HepG2 (cell line): ENCODE measurements at regions not wholly inside any gene's neighbourhood (a gene's known extent, or its start where the extent isn't known, plus 50 kb on each side); places are given as distances from the start of the nearest gene placed in this dataset.

Experiments used
- ATAC-seq: fragments of 200-7000 bp; cut with Tn5 transposase; 3 replicates; pipeline ENCODE4 v1.9.1; 2020; ENCODE audit warnings: mild to moderate bottlenecking, moderate library complexity
- BruUV-seq: library from RNA; stranded (reverse); fragments of 400-500 nt; replicated peaks from 2 replicates; lab custom pipeline; 2021; lab: Mats Ljungman, UMichigan
- CTCF ChIA-PET: fragments of 300-600 bp; formaldehyde crosslinking; extraction: SDS; loops from one replicate; lab custom pipeline; 2021; ENCODE audit warnings: low total read pairs, inconsistent platforms, low intra/inter-chr PET ratio; lab: Yijun Ruan, JAX
- POLR2A ChIA-PET: fragments of 350-600 bp; sonication (Branson Sonifier 250); formaldehyde crosslinking; loops from one replicate; lab custom pipeline; 2020; ENCODE audit warnings: antibody characterized with exemption, inconsistent platforms; lab: Yijun Ruan, JAX
- DNase-seq: peaks from one replicate; pipeline ENCODE4 v3.0.0-alpha.2; 2015; ENCODE audit warnings: low spot score
- FAIRE-seq: peaks from 3 replicates; lab custom pipeline; 2011; peaks lifted over from hg19 to GRCh38; lab: Jason Lieb, UNC
- H2AFZ ChIP-seq: one replicate; pipeline ENCODE4 v1.6.1; 2011; ENCODE audit warnings: low read length, inconsistent platforms
- H3K27ac ChIP-seq: fragments of 300-600 bp; 3 replicates; pipeline ENCODE4 v1.8.0; 2011; ENCODE audit warnings: mixed run types, mild to moderate bottlenecking, mixed read lengths, low read length, inconsistent platforms; ENCODE audit not compliant: insufficient read depth; ENCODE audit errors: extremely low read length
- H3K27me3 ChIP-seq, 2 experiments: fragments of 200-600 bp in 1 of 2; 2 replicates in 1 of 2; 3 replicates in 1 of 2; pipeline versions ENCODE4 v1.6.0 to v1.8.0; 2011; ENCODE audit warnings: low read length in 2 of 2, mild to moderate bottlenecking in 2 of 2, moderate library complexity in 2 of 2, inconsistent platforms in 1 of 2; ENCODE audit not compliant: insufficient read depth in 2 of 2, control insufficient read depth in 1 of 2
- H3K36me3 ChIP-seq, 2 experiments: fragments of 200-600 bp in 1 of 2; replicated peaks in 1 of 2; 2 replicates in 1 of 2; 3 replicates in 1 of 2; pipeline versions ENCODE4 v1.5.1 to v1.8.0; 2011; ENCODE audit warnings: low read length in 2 of 2, inconsistent platforms in 1 of 2; ENCODE audit not compliant: insufficient read depth in 2 of 2, control insufficient read depth in 1 of 2
- H3K4me1 ChIP-seq: 2 replicates; pipeline ENCODE4 v1.5.1; 2012; ENCODE audit warnings: low read length, inconsistent platforms; ENCODE audit not compliant: insufficient read depth
- H3K4me2 ChIP-seq: 2 replicates; pipeline ENCODE4 v1.6.0; 2011; ENCODE audit warnings: low read depth, low read length, inconsistent platforms
- H3K4me3 ChIP-seq, 3 experiments: fragments of 200-600 bp in 1 of 3; sonication (generic), shearing (Covaris generic) in 1 of 3; replicated peaks in 1 of 3; 2 replicates each; pipeline ENCODE4 v1.5.1; 2011 to 2016; ENCODE audit warnings: low read length in 3 of 3, inconsistent platforms in 2 of 3, low read depth in 2 of 3, mild to moderate bottlenecking in 2 of 3, control low read depth in 1 of 3, mixed read lengths in 1 of 3; ENCODE audit not compliant: insufficient read depth in 1 of 3
- H3K79me2 ChIP-seq: one replicate; pipeline ENCODE4 v1.6.1; 2011; ENCODE audit warnings: low read length, inconsistent platforms; ENCODE audit not compliant: insufficient read depth
- H3K9ac ChIP-seq: 2 replicates; pipeline ENCODE4 v1.6.0; 2011; ENCODE audit warnings: mild to moderate bottlenecking, low read depth, low read length, inconsistent platforms; ENCODE audit not compliant: insufficient read depth
- H3K9me3 ChIP-seq: 2 replicates; pipeline ENCODE4 v1.5.1; 2012; ENCODE audit warnings: mild to moderate bottlenecking, low read length
- H4K20me1 ChIP-seq: 2 replicates; pipeline ENCODE4 v1.6.0; 2011; ENCODE audit warnings: inconsistent platforms, mild to moderate bottlenecking, low read length, moderate library complexity; ENCODE audit not compliant: insufficient read depth
- FOXO1 ChIP-seq: sonication (generic); formaldehyde crosslinking; IDR thresholded peaks from 2 replicates; pipeline ENCODE4 v1.4.0; 2020; ENCODE audit warnings: missing genetic modification reagents
- MIXL1 ChIP-seq: IDR thresholded peaks from 2 replicates; pipeline ENCODE4 v1.6.1; 2016
- TP53 ChIP-seq: sonication (generic); formaldehyde crosslinking; conservative IDR thresholded peaks from 2 replicates; pipeline ENCODE4 v1.4.0; 2020; ENCODE audit warnings: missing genetic modification reagents
- ZFP36L1 ChIP-seq: sonication (generic); formaldehyde crosslinking; IDR thresholded peaks from 2 replicates; pipeline ENCODE4 v1.8.0; 2022; ENCODE audit warnings: mild to moderate bottlenecking, missing genetic modification reagents, moderate library complexity
- ZNF468 ChIP-seq: sonication (generic); formaldehyde crosslinking; IDR thresholded peaks from 2 replicates; pipeline ENCODE4 v1.8.0; 2022; ENCODE audit warnings: mild to moderate bottlenecking, moderate library complexity, missing genetic modification reagents
- ZNF576 ChIP-seq: sonication (generic); formaldehyde crosslinking; IDR thresholded peaks from 2 replicates; pipeline ENCODE4 v1.4.0; 2020; ENCODE audit warnings: mild to moderate bottlenecking, missing genetic modification reagents
- ZNF766 ChIP-seq: sonication (generic); formaldehyde crosslinking; IDR thresholded peaks from 2 replicates; pipeline ENCODE4 v1.5.0; 2020; ENCODE audit warnings: missing genetic modification reagents, borderline replicate concordance
- in situ Hi-C: cut with HindIII; loops from 2 replicates; pipeline ENCODE4 v1.10.0; 2017; ENCODE audit warnings: low pct_unique_long_range_greater_than_20kb; ENCODE audit not compliant: extremely low pct_ligation_motif_present
- intact Hi-C: fragments of 100-400 bp; cut with micrococcal nuclease; formaldehyde crosslinking; loops from one replicate; pipeline ENCODE4 v1.10.0; 2022; ENCODE audit not compliant: unreplicated experiment
- TF ChIP-seq, protein P1 (sequence below): sonication (generic); formaldehyde crosslinking; IDR thresholded peaks from 2 replicates; pipeline ENCODE4 v1.4.0; 2020; ENCODE audit warnings: missing genetic modification reagents
- TF ChIP-seq, protein P2 (sequence below): sonication (generic); formaldehyde crosslinking; IDR thresholded peaks from 2 replicates; pipeline ENCODE4 v1.4.0; 2020; ENCODE audit warnings: mild to moderate bottlenecking, missing genetic modification reagents, borderline replicate concordance

DNA sequence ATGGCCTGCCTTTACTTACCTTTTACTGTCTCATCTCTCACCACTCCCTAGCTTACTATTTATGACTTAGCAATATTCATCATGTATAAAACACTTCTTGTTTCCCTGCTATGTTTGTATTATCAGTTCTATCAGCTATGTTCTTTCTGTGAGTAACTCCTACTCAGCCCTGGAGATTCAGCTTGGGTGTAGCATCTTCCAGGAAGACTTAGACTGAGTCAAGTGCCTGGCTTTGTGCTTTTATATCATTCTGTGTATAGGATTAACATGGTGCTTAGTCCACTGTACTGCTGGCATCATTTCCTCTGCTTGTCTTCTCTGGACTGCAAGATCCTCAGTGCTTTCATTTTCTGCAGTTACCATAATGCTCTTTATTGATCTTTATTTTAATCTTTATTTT lies 257.8 kb downstream of the BTBD3 start:
- in situ Hi-C loops = no loop called here
- CTCF ChIA-PET = no interaction called here
- no peak for FAIRE-seq

More for the DNA sequence above, 257.8 kb downstream of the BTBD3 start:
- Histone ChIP-seq H3K4me1 (no peaks in the 10 kb centered on the region), H3K9ac (no peak overlapping the region), H3K4me2 (no peak overlapping the region), H2AFZ (no peak overlapping the region), H3K27me3 (no peaks in the 10 kb centered on the region), H3K27ac (no peak overlapping the region), H3K79me2 (no peaks in the 10 kb centered on the region), H3K9me3 (peaks cover 81% of the 10 kb centered on the region), H3K36me3 (no peaks in the 10 kb centered on the region), H4K20me1 (no peaks in the 10 kb centered on the region), H3K4me3 (no peak overlapping the region)
- BruUV-seq = no TSS peak
- ATAC-seq (no peak), DNase-seq (no peak)
- intact Hi-C loops = no loop called here
- TF ChIP-seq TP53 (CRISPR knock-in tag) (no peak), ZNF766 (no peak), ZFP36L1 (CRISPR knock-in tag) (no peak), ZNF468 (no peak), ZNF576 (no peak), FOXO1 (CRISPR knock-in tag) (no peak), MIXL1 (CRISPR knock-in tag) (no peak)
- TF ChIP-seq, protein P1, sequence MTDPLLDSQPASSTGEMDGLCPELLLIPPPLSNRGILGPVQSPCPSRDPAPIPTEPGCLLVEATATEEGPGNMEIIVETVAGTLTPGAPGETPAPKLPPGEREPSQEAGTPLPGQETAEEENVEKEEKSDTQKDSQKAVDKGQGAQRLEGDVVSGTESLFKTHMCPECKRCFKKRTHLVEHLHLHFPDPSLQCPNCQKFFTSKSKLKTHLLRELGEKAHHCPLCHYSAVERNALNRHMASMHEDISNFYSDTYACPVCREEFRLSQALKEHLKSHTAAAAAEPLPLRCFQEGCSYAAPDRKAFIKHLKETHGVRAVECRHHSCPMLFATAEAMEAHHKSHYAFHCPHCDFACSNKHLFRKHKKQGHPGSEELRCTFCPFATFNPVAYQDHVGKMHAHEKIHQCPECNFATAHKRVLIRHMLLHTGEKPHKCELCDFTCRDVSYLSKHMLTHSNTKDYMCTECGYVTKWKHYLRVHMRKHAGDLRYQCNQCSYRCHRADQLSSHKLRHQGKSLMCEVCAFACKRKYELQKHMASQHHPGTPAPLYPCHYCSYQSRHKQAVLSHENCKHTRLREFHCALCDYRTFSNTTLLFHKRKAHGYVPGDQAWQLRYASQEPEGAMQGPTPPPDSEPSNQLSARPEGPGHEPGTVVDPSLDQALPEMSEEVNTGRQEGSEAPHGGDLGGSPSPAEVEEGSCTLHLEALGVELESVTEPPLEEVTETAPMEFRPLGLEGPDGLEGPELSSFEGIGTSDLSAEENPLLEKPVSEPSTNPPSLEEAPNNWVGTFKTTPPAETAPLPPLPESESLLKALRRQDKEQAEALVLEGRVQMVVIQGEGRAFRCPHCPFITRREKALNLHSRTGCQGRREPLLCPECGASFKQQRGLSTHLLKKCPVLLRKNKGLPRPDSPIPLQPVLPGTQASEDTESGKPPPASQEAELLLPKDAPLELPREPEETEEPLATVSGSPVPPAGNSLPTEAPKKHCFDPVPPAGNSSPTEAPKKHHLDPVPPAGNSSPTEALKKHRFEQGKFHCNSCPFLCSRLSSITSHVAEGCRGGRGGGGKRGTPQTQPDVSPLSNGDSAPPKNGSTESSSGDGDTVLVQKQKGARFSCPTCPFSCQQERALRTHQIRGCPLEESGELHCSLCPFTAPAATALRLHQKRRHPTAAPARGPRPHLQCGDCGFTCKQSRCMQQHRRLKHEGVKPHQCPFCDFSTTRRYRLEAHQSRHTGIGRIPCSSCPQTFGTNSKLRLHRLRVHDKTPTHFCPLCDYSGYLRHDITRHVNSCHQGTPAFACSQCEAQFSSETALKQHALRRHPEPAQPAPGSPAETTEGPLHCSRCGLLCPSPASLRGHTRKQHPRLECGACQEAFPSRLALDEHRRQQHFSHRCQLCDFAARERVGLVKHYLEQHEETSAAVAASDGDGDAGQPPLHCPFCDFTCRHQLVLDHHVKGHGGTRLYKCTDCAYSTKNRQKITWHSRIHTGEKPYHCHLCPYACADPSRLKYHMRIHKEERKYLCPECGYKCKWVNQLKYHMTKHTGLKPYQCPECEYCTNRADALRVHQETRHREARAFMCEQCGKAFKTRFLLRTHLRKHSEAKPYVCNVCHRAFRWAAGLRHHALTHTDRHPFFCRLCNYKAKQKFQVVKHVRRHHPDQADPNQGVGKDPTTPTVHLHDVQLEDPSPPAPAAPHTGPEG (CRISPR knock-in tag) = no peak
- TF ChIP-seq, protein P2, sequence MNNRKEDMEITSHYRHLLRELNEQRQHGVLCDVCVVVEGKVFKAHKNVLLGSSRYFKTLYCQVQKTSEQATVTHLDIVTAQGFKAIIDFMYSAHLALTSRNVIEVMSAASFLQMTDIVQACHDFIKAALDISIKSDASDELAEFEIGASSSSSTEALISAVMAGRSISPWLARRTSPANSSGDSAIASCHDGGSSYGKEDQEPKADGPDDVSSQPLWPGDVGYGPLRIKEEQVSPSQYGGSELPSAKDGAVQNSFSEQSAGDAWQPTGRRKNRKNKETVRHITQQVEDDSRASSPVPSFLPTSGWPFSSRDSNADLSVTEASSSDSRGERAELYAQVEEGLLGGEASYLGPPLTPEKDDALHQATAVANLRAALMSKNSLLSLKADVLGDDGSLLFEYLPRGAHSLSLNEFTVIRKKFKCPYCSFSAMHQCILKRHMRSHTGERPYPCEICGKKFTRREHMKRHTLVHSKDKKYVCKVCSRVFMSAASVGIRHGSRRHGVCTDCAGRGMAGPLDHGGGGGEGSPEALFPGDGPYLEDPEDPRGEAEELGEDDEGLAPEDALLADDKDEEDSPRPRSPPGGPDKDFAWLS (CRISPR knock-in tag) = no peak
- POLR2A ChIA-PET = no interaction called here
